ENCODE measurements at regions not wholly inside any gene's neighbourhood (a gene's known extent, or its start where the extent isn't known, plus 50 kb on each side); places are given as distances from the start of the nearest gene placed in this dataset.

DNA sequence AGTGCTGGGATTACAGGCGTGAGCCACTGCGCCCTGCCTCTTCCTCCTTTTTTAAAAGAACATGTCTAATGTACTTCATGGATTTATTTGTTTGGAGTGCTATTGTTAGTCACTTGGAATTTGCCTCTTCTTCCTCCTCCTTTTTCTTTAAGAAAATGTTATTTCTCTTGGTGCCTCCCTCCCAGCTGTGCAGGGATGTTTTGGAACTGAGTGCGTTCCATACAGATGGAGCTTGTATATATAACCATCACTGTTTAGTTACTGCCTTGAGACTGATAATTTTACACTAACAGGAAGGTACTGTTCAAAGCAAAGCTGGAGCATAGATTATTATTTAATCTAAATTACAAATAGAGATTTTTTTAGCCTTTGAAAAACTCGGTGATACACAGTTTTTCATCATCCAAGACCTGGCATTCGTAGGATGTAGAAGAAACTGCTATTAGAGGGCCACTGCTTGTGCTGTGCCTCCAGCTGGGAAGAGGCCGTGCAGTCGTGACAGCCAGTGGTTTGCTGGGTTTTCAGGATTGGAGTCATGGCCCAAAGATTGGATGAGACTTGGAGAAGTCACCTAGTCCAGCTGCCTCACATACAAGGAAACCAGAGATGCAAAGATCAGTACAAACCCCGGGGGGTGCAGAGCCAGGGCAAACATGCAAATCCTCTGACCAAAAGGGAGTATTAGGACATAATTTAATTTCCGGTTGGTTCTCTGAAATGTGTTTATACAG, 123.1 kb downstream of the PLEKHG1 start:
- no peak for DNase-seq (ENCODE audit: low read depth in 6 of 9, low spot score in 9 of 9)
- H3K9me3 ChIP-seq (ENCODE audit: control insufficient read depth in 2 of 2, insufficient read depth in 1 of 2, low read length in 1 of 2), result no peaks in the 10 kb centered on the region
- no peaks in the 10 kb centered on the region for H3K27me3 ChIP-seq (ENCODE audit: control insufficient read depth in 2 of 2, insufficient read depth in 1 of 2, low read length in 1 of 2)
- WGBS, result 97% methylated on average over 9 of the region's 9 CpGs
- no peak overlapping the region for H3K4me3 ChIP-seq (ENCODE audit: low read length in 2 of 2)
- peaks cover 0 to 6% of the 10 kb centered on the region in 2 donors for H3K36me3 ChIP-seq (ENCODE audit: control insufficient read depth in 2 of 2, insufficient read depth in 2 of 2, low read length in 1 of 2)
- H3K4me1 ChIP-seq (ENCODE audit: control insufficient read depth in 2 of 2, insufficient read depth in 2 of 2, low read length in 2 of 2), result peaks cover 11 to 30% of the 10 kb centered on the region in 2 donors
- no peak overlapping the region for H3K27ac ChIP-seq (ENCODE audit: low read depth in 1 of 2, low read length in 1 of 2)

DNA sequence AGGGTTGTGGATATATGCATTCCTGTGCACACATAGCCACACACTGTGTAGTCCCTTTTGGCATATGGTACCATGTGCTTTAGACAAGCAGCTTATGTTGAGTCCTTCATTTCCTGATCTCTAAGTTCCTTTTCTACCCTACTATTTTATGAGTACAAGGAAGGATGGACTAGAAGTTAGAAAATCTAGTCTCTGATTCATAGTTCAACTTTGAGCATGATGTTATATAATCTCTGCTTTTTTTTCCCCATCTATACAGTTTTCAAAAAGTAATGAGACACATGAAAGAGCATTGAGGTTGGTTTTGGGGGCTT, 123.6 kb downstream of the PLEKHG1 start:
- Histone ChIP-seq H3K9me3 (ENCODE audit: control insufficient read depth in 2 of 2, insufficient read depth in 1 of 2, low read length in 1 of 2) (no peaks in the 10 kb centered on the region), H3K4me1 (ENCODE audit: control insufficient read depth in 2 of 2, insufficient read depth in 2 of 2, low read length in 2 of 2) (peaks cover 11 to 30% of the 10 kb centered on the region in 2 donors), H3K36me3 (ENCODE audit: control insufficient read depth in 2 of 2, insufficient read depth in 2 of 2, low read length in 1 of 2) (peaks cover 0 to 6% of the 10 kb centered on the region in 2 donors), H3K27me3 (ENCODE audit: control insufficient read depth in 2 of 2, insufficient read depth in 1 of 2, low read length in 1 of 2) (no peaks in the 10 kb centered on the region), H3K4me3 (ENCODE audit: low read length in 2 of 2) (no peak overlapping the region), H3K27ac (ENCODE audit: low read depth in 1 of 2, low read length in 1 of 2) (no peak overlapping the region)
- DNase-seq (ENCODE audit: low read depth in 6 of 9, low spot score in 9 of 9), result no peak

DNA sequence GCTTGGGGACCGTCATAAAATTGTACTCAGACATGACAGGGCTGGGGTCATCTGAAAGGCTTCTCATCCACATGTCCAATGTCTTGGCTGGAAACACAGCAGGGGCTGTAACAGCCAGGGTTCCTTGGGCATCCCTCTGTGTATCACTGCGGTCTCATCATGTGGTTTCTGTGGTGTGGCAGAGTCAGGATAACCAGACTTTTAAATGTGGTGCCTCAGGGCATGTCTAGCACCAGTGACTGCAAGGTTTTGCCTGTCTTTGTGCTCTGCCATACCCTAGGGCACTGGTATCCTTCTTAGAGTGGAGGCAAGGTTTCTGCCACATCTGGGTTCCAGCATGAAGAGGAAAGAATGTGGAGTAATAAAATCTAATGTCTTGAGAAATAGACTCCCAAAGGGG, 124.2 kb downstream of the PLEKHG1 start:
- H3K27me3 ChIP-seq (ENCODE audit: control insufficient read depth in 2 of 2, insufficient read depth in 1 of 2, low read length in 1 of 2), result no peaks in the 10 kb centered on the region
- peaks cover 11 to 29% of the 10 kb centered on the region in 2 donors for H3K4me1 ChIP-seq (ENCODE audit: control insufficient read depth in 2 of 2, insufficient read depth in 2 of 2, low read length in 2 of 2)
- peaks cover 0 to 6% of the 10 kb centered on the region in 2 donors for H3K36me3 ChIP-seq (ENCODE audit: control insufficient read depth in 2 of 2, insufficient read depth in 2 of 2, low read length in 1 of 2)
- H3K9me3 ChIP-seq (ENCODE audit: control insufficient read depth in 2 of 2, insufficient read depth in 1 of 2, low read length in 1 of 2), result no peaks in the 10 kb centered on the region
- DNase-seq (ENCODE audit: low read depth in 6 of 9, low spot score in 9 of 9), result no peak
- no peak overlapping the region for H3K27ac ChIP-seq (ENCODE audit: low read depth in 1 of 2, low read length in 1 of 2)
- 78% methylated on average over 2 of the region's 2 CpGs for WGBS
- H3K4me3 ChIP-seq (ENCODE audit: low read length in 2 of 2), result no peak overlapping the region

DNA sequence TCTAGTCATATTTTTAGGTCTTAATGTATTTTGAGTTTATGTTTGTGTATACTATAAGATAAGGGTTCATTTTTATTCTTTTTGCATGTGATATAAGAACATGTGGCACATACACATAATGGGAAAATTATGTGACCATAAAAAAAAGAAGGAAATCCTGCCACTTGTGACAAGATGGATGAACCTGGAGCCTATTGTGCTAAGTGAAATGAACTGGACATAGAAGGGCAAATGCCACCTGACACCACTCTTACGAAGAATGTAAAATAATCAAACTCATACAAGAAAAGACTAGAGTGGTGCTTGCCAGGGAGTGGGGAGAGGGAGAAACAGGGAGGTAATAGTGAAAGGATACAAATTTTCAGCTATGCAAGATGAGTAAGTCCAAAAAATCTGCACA, 126.1 kb downstream of the PLEKHG1 start:
- peaks cover 11 to 19% of the 10 kb centered on the region in 2 donors for H3K4me1 ChIP-seq (ENCODE audit: control insufficient read depth in 2 of 2, insufficient read depth in 2 of 2, low read length in 2 of 2)
- WGBS, result 98% methylated on average over 1 of the region's 1 CpG
- no peak overlapping the region for H3K4me3 ChIP-seq (ENCODE audit: low read length in 2 of 2)
- no peak overlapping the region for H3K27ac ChIP-seq (ENCODE audit: low read depth in 1 of 2, low read length in 1 of 2)
- H3K9me3 ChIP-seq (ENCODE audit: control insufficient read depth in 2 of 2, insufficient read depth in 1 of 2, low read length in 1 of 2), result no peaks in the 10 kb centered on the region
- DNase-seq (ENCODE audit: low read depth in 6 of 9, low spot score in 9 of 9), result no peak
- no peaks in the 10 kb centered on the region for H3K27me3 ChIP-seq (ENCODE audit: control insufficient read depth in 2 of 2, insufficient read depth in 1 of 2, low read length in 1 of 2)
- H3K36me3 ChIP-seq (ENCODE audit: control insufficient read depth in 2 of 2, insufficient read depth in 2 of 2, low read length in 1 of 2), result peaks cover 0 to 6% of the 10 kb centered on the region in 2 donors

DNA sequence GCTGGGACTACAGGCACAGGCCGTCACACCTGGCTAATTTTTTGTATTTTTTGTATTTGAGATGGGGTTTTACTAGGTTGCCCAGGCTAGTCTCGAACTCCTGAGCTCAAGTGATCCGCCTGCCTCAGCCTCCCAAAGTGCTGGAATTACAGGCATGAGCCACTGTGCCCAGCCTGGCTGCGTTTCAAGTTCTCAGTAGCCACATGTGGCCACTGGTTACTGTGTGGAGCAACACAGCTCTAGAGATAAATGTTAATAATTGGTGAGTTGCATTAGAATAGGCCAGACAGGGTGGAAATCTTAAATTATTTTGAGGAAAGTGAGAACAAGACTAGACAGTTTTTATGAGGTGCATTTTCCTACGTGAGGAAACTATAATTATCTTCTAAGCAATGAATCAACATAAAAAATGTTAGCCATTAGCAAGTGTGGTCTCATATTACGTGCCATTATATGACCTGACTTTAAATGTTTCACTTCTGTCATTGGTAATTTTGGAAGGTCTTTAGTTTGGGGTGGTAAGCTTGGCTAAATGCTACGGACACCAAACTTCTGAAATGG, 129.6 kb downstream of the PLEKHG1 start:
- Histone ChIP-seq H3K4me3 (ENCODE audit: low read length in 2 of 2) (no peak overlapping the region), H3K9me3 (ENCODE audit: control insufficient read depth in 2 of 2, insufficient read depth in 1 of 2, low read length in 1 of 2) (no peaks in the 10 kb centered on the region), H3K27me3 (ENCODE audit: control insufficient read depth in 2 of 2, insufficient read depth in 1 of 2, low read length in 1 of 2) (no peaks in the 10 kb centered on the region), H3K36me3 (ENCODE audit: control insufficient read depth in 2 of 2, insufficient read depth in 2 of 2, low read length in 1 of 2) (peaks cover 13 to 24% of the 10 kb centered on the region in 2 donors), H3K4me1 (ENCODE audit: control insufficient read depth in 2 of 2, insufficient read depth in 2 of 2, low read length in 2 of 2) (peaks cover under 1 to 3% of the 10 kb centered on the region in 2 donors), H3K27ac (ENCODE audit: low read depth in 1 of 2, low read length in 1 of 2) (no peak overlapping the region)
- DNase-seq (ENCODE audit: low read depth in 6 of 9, low spot score in 9 of 9), result no peak
- WGBS, result 97% methylated on average over 7 of the region's 7 CpGs

DNA sequence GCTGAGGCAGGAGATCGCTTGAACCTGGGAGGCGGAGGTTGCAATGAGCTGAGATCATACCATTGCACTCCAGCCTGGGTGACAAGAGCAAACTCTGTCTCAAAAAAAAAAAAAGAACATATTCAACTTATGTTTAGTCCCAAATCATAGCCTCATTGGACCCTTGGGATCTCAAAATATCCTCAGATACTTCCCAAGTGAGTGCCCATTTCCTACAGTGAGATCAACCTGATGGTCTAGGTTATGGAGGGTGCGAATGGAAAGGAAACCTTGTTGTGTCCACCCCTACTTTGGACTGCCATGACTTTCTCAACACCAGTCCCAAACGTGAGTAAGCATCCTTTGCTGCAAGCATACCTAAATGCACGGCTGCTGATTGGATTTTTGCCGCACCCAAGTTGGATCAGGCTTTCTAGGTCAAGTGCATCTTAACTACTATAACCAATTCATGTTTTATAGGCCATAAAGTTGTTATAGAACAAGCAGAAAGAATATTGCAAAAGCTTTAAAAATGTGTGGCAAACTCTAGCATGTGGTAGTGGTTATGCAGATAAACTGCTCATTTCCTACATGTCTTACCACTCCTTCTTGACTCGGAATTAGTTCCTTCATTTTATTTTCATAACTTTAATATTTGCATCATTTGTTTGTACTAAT, 131.2 kb downstream of the PLEKHG1 start:
- Histone ChIP-seq H3K27me3 (ENCODE audit: control insufficient read depth in 2 of 2, insufficient read depth in 1 of 2, low read length in 1 of 2) (no peaks in the 10 kb centered on the region), H3K36me3 (ENCODE audit: control insufficient read depth in 2 of 2, insufficient read depth in 2 of 2, low read length in 1 of 2) (peaks cover 15 to 37% of the 10 kb centered on the region in 2 donors), H3K4me1 (ENCODE audit: control insufficient read depth in 2 of 2, insufficient read depth in 2 of 2, low read length in 2 of 2) (peaks cover 0 to 3% of the 10 kb centered on the region in 2 donors), H3K4me3 (ENCODE audit: low read length in 2 of 2) (no peak overlapping the region), H3K27ac (ENCODE audit: low read depth in 1 of 2, low read length in 1 of 2) (no peak overlapping the region), H3K9me3 (ENCODE audit: control insufficient read depth in 2 of 2, insufficient read depth in 1 of 2, low read length in 1 of 2) (no peaks in the 10 kb centered on the region)
- 98% methylated on average over 7 of the region's 7 CpGs for WGBS
- DNase-seq (ENCODE audit: low read depth in 6 of 9, low spot score in 9 of 9), result no peak

DNA sequence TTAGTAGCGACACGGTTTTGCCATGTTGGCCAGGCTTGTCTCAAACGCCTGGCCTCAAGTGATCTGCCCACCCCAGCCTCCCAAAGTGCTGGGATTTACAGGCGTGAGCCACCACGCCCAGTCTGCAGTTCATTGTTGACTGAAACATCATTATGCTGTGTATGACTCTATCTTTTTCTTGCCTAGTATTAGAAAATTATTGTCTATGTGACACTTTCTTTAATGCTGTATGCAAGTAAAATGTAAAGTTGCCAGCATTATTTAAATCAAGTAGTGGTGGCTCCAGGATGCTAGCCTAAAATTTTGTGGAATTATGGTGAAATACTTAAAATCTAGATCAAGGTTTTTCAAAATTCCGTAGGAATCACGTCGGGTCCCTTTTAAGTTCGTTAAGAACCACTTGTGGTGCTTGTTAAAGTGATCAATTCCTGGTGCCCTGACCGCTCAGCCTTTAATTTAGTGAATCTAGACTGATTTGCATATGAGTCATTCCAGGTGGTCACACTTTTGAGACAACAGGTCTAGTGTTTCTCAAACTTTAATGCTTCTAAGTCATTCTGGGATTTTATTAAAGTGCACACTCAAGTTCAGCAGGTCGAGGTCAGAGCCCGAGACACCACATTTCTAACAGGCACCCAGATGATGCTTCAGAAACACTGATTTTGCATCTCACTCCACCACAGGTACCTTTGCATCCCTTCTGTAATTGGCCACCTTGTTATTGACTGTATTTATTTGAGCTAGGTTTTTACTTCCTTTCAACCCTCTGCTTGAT, 132.6 kb upstream of the MTHFD1L start:
- H3K36me3 ChIP-seq (ENCODE audit: control insufficient read depth in 2 of 2, insufficient read depth in 2 of 2, low read length in 1 of 2), result peaks cover 15 to 39% of the 10 kb centered on the region in 2 donors
- peaks cover 0 to 3% of the 10 kb centered on the region in 2 donors for H3K4me1 ChIP-seq (ENCODE audit: control insufficient read depth in 2 of 2, insufficient read depth in 2 of 2, low read length in 2 of 2)
- no peak overlapping the region for H3K27ac ChIP-seq (ENCODE audit: low read depth in 1 of 2, low read length in 1 of 2)
- WGBS, result 97% methylated on average over 12 of the region's 12 CpGs
- no peaks in the 10 kb centered on the region for H3K9me3 ChIP-seq (ENCODE audit: control insufficient read depth in 2 of 2, insufficient read depth in 1 of 2, low read length in 1 of 2)
- H3K4me3 ChIP-seq (ENCODE audit: low read length in 2 of 2), result no peak overlapping the region
- H3K27me3 ChIP-seq (ENCODE audit: control insufficient read depth in 2 of 2, insufficient read depth in 1 of 2, low read length in 1 of 2), result no peaks in the 10 kb centered on the region
- DNase-seq (ENCODE audit: low read depth in 6 of 9, low spot score in 9 of 9), result no peak

DNA sequence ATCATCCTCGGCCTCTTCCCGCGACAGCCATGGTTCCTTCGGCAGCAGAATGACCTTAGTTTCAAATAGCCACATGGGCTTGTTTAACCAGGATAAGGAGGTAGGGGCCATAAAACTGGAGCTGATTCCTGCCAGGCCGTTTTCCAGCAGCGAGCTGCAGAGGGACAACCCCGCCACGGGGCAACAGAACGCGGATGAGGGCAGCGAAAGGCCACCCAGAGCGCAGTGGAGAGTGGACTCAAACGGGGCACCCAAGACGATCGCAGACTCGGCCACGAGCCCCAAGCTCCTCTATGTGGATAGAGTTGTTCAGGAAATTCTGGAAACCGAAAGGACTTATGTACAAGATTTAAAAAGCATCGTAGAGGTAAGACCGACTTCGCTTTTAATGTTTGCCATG, 131.8 kb upstream of the MTHFD1L start:
- no peak overlapping the region for H3K27ac ChIP-seq (ENCODE audit: low read depth in 1 of 2, low read length in 1 of 2)
- no peaks in the 10 kb centered on the region for H3K27me3 ChIP-seq (ENCODE audit: control insufficient read depth in 2 of 2, insufficient read depth in 1 of 2, low read length in 1 of 2)
- WGBS, result 97% methylated on average over 21 of the region's 21 CpGs
- no peaks in the 10 kb centered on the region for H3K9me3 ChIP-seq (ENCODE audit: control insufficient read depth in 2 of 2, insufficient read depth in 1 of 2, low read length in 1 of 2)
- peaks cover 15 to 45% of the 10 kb centered on the region in 2 donors for H3K36me3 ChIP-seq (ENCODE audit: control insufficient read depth in 2 of 2, insufficient read depth in 2 of 2, low read length in 1 of 2)
- H3K4me3 ChIP-seq (ENCODE audit: low read length in 2 of 2), result no peak overlapping the region
- no peak for DNase-seq (ENCODE audit: low read depth in 6 of 9, low spot score in 9 of 9)
- H3K4me1 ChIP-seq (ENCODE audit: control insufficient read depth in 2 of 2, insufficient read depth in 2 of 2, low read length in 2 of 2), result peaks cover 0 to 3% of the 10 kb centered on the region in 2 donors

DNA sequence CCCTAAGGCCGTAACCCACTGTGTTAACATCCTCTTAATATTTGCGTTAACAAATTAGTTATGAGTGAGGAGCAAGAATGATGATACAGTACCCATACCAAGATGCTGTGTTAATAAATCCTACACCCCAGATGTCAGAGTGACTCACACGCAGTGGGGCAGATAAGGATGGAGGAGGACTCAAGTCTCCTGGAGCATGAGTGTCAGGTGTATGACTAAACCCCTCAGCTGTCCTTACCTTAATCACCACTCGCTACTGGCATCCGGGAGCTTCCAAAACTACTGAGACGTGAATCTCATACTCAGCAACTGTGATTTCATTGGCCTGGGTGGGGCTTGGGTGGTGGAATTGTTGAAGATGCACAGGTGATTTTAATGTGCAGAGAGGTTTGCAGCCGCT, 131.3 kb upstream of the MTHFD1L start:
- WGBS, result 98% methylated on average over 7 of the region's 7 CpGs
- peaks cover 15 to 45% of the 10 kb centered on the region in 2 donors for H3K36me3 ChIP-seq (ENCODE audit: control insufficient read depth in 2 of 2, insufficient read depth in 2 of 2, low read length in 1 of 2)

More for the DNA sequence above, 131.3 kb upstream of the MTHFD1L start:
- Histone ChIP-seq H3K4me3 (ENCODE audit: low read length in 2 of 2) (no peak overlapping the region), H3K4me1 (ENCODE audit: control insufficient read depth in 2 of 2, insufficient read depth in 2 of 2, low read length in 2 of 2) (peaks cover 0 to 2% of the 10 kb centered on the region in 2 donors), H3K27me3 (ENCODE audit: control insufficient read depth in 2 of 2, insufficient read depth in 1 of 2, low read length in 1 of 2) (no peaks in the 10 kb centered on the region), H3K9me3 (ENCODE audit: control insufficient read depth in 2 of 2, insufficient read depth in 1 of 2, low read length in 1 of 2) (no peaks in the 10 kb centered on the region), H3K27ac (ENCODE audit: low read depth in 1 of 2, low read length in 1 of 2) (no peak overlapping the region)
- no peak for DNase-seq (ENCODE audit: low read depth in 6 of 9, low spot score in 9 of 9)

Measured in thymus (tissue), 11 donors.